ENCODE measurements at regions not wholly inside any gene's neighbourhood (a gene's known extent, or its start where the extent isn't known, plus 50 kb on each side); places are given as distances from the start of the nearest gene placed in this dataset.

GRCh38 chr12:12017135-12017581 is 53.6 kb upstream of the BCL2L14 start:
- TF ChIP-seq CTCF (tag by site-specific recombination; IDR thresholded peaks at IDR 0.05) (no peak), ZNF138 (tag by site-specific recombination; IDR thresholded peaks at IDR 0.05; ENCODE audit: borderline replicate concordance) (no peak), ZNF624 (tag by site-specific recombination; IDR thresholded peaks at IDR 0.05) (no peak), ZNF600 (tag by site-specific recombination; IDR thresholded peaks at IDR 0.05) (no peak), ZNF670 (tag by site-specific recombination; IDR thresholded peaks at IDR 0.05; ENCODE audit: low read depth) (no peak)
